ENCODE measurements at regions not wholly inside any gene's neighbourhood (a gene's known extent, or its start where the extent isn't known, plus 50 kb on each side); places are given as distances from the start of the nearest gene placed in this dataset.
"Not testable (repeated sequence)": the region's sequence is repeated elsewhere in the genome, so short reads cannot be mapped to it uniquely, and the experiment has no call there.

- DNase-seq = no peak
Measured at GRCh38 chr2:241984658-241985057, 115.1 kb downstream of the RTP5 start.

GRCh38 chr2:241985161-241985985 lies 115.8 kb downstream of the RTP5 start:
- not testable (repeated sequence) for DNase-seq

GRCh38 chr2:241985986-241986329 lies 116.4 kb downstream of the RTP5 start:
- no peak for DNase-seq

- no peak for DNase-seq
Measured at GRCh38 chr2:241986836-241987641, 117.5 kb downstream of the RTP5 start.

- no peak for DNase-seq
Measured at GRCh38 chr2:241987726-241988125, 118.2 kb downstream of the RTP5 start.

GRCh38 chr2:241988146-241988545 lies 118.6 kb downstream of the RTP5 start:
- no peak for DNase-seq

GRCh38 chr2:241989074-241989473 lies 119.5 kb downstream of the RTP5 start:
- no peak for DNase-seq

GRCh38 chr2:241990466-241990865 lies 120.9 kb downstream of the RTP5 start:
- no peak for DNase-seq

GRCh38 chr2:241991299-241991698 lies 121.8 kb downstream of the RTP5 start:
- DNase-seq = no peak

GRCh38 chr2:241992753-241993152 lies 123.2 kb downstream of the RTP5 start:
- DNase-seq = no peak

GRCh38 chr2:241993386-241994005 lies 124.0 kb downstream of the RTP5 start:
- no peak for DNase-seq

GRCh38 chr2:241994086-241994485 lies 124.6 kb downstream of the RTP5 start:
- no peak for DNase-seq

- DNase-seq = no peak
Measured at GRCh38 chr2:241994556-241995213, 125.2 kb downstream of the RTP5 start.

GRCh38 chr2:241996100-241996499 lies 126.6 kb downstream of the RTP5 start:
- no peak for DNase-seq

GRCh38 chr2:241997017-241997416 lies 127.5 kb downstream of the RTP5 start:
- DNase-seq = no peak

- DNase-seq = no peak
Measured at GRCh38 chr2:241999184-241999583, 129.7 kb downstream of the RTP5 start.

- DNase-seq = no peak
Measured at GRCh38 chr2:242001853-242002252, 132.3 kb downstream of the RTP5 start.

- no peak for DNase-seq
Measured at GRCh38 chr2:242002944-242003343, 133.4 kb downstream of the RTP5 start.

- DNase-seq = no peak
Measured at GRCh38 chr2:242004223-242004901, 134.8 kb downstream of the RTP5 start.

- no peak for DNase-seq
Measured at GRCh38 chr2:242004902-242005230, 135.3 kb downstream of the RTP5 start.

- DNase-seq = not testable (repeated sequence)
Measured at GRCh38 chr2:242006091-242006634, 136.6 kb downstream of the RTP5 start.

- not testable (repeated sequence) for DNase-seq
Measured at GRCh38 chr2:242008908-242009307, 139.4 kb downstream of the RTP5 start.

All from right hindlimb (tissue), 1 donor.